ENCODE measurements at regions not wholly inside any gene's neighbourhood (a gene's known extent, or its start where the extent isn't known, plus 50 kb on each side); places are given as distances from the start of the nearest gene placed in this dataset.

- H3K4me2 ChIP-seq, result no peak overlapping the region
- no peaks in the 10 kb centered on the region for H3K79me2 ChIP-seq
- H3K27me3 ChIP-seq, result no peaks in the 10 kb centered on the region
- no peaks in the 10 kb centered on the region for H3K9me3 ChIP-seq (ENCODE audit: low read depth)
- H3K9me2 ChIP-seq (replicated peaks; ENCODE audit: insufficient read depth), result no peaks in the 10 kb centered on the region
- no peak overlapping the region for H3K27ac ChIP-seq
- DNase-seq (ENCODE audit: low spot score), result no peak
- no peaks in the 10 kb centered on the region for H4K20me1 ChIP-seq (ENCODE audit: insufficient read depth, poor library complexity, severe bottlenecking)
- WGBS (ENCODE audit: low lambda C conversion rate, missing lambda C conversion rate), result 81% methylated on average over 5 of the region's 5 CpGs
- H2AFZ ChIP-seq, result no peak overlapping the region
- H3K4me3 ChIP-seq, result no peak overlapping the region
- TF ChIP-seq EZH2phosphoT487 (IDR thresholded peaks at IDR 0.05; ENCODE audit: low read depth, severe bottlenecking, unreplicated experiment), result no peak
- TF ChIP-seq CTCF (IDR thresholded peaks at IDR 0.05; ENCODE audit: poor library complexity), result no peak
- no peak for TF ChIP-seq EZH2 (IDR thresholded peaks at IDR 0.05; ENCODE audit: borderline replicate concordance)
- no peaks in the 10 kb centered on the region for H3K4me1 ChIP-seq (ENCODE audit: insufficient read depth)
- H3K36me3 ChIP-seq (replicated peaks; ENCODE audit: insufficient read depth, low read depth), result no peaks in the 10 kb centered on the region
These were observed 147.1 kb downstream of the SALL1 start for GRCh38 chr16:51003850-51004566.

- no peak for TF ChIP-seq EZH2 (IDR thresholded peaks at IDR 0.05; ENCODE audit: borderline replicate concordance)
- TF ChIP-seq EZH2phosphoT487 (IDR thresholded peaks at IDR 0.05; ENCODE audit: low read depth, severe bottlenecking, unreplicated experiment), result no peak
- no peak for TF ChIP-seq CTCF (IDR thresholded peaks at IDR 0.05; ENCODE audit: poor library complexity)
- H4K20me1 ChIP-seq (ENCODE audit: insufficient read depth, poor library complexity, severe bottlenecking), result no peaks in the 10 kb centered on the region
- no peaks in the 10 kb centered on the region for H3K4me1 ChIP-seq (ENCODE audit: insufficient read depth)
- no peaks in the 10 kb centered on the region for H3K9me3 ChIP-seq (ENCODE audit: low read depth)
- H3K4me2 ChIP-seq, result no peak overlapping the region
- H2AFZ ChIP-seq, result no peak overlapping the region
- no peak overlapping the region for H3K4me3 ChIP-seq
- H3K9me2 ChIP-seq (replicated peaks; ENCODE audit: insufficient read depth), result no peaks in the 10 kb centered on the region
- H3K27ac ChIP-seq, result no peak overlapping the region
- H3K27me3 ChIP-seq, result no peaks in the 10 kb centered on the region
- no peaks in the 10 kb centered on the region for H3K79me2 ChIP-seq
- no peaks in the 10 kb centered on the region for H3K36me3 ChIP-seq (replicated peaks; ENCODE audit: insufficient read depth, low read depth)
- 81% methylated on average over 7 of the region's 7 CpGs for WGBS (ENCODE audit: low lambda C conversion rate, missing lambda C conversion rate)
- DNase-seq (ENCODE audit: low spot score), result peak; percentile 31
These were observed 148.1 kb downstream of the SALL1 start for GRCh38 chr16:51002881-51003490.

GRCh38 chr16:50999181-50999580 lies 151.9 kb downstream of the SALL1 start:
- Histone ChIP-seq H3K27me3 (no peaks in the 10 kb centered on the region), H4K20me1 (ENCODE audit: insufficient read depth, poor library complexity, severe bottlenecking) (no peaks in the 10 kb centered on the region), H3K9me2 (replicated peaks; ENCODE audit: insufficient read depth) (no peaks in the 10 kb centered on the region), H3K4me3 (no peak overlapping the region), H2AFZ (no peak overlapping the region), H3K79me2 (no peaks in the 10 kb centered on the region), H3K4me2 (no peak overlapping the region), H3K36me3 (replicated peaks; ENCODE audit: insufficient read depth, low read depth) (no peaks in the 10 kb centered on the region), H3K27ac (no peak overlapping the region), H3K4me1 (ENCODE audit: insufficient read depth) (peaks cover 6% of the 10 kb centered on the region), H3K9me3 (ENCODE audit: low read depth) (no peaks in the 10 kb centered on the region)
- WGBS (ENCODE audit: low lambda C conversion rate, missing lambda C conversion rate), result 88% methylated on average over 7 of the region's 7 CpGs
- no peak for DNase-seq (ENCODE audit: low spot score)
- TF ChIP-seq CTCF (IDR thresholded peaks at IDR 0.05; ENCODE audit: poor library complexity) (no peak), EZH2phosphoT487 (IDR thresholded peaks at IDR 0.05; ENCODE audit: low read depth, severe bottlenecking, unreplicated experiment) (no peak), EZH2 (IDR thresholded peaks at IDR 0.05; ENCODE audit: borderline replicate concordance) (no peak)
